ENCODE measurements at regions not wholly inside any gene's neighbourhood (a gene's known extent, or its start where the extent isn't known, plus 50 kb on each side); places are given as distances from the start of the nearest gene placed in this dataset.

- ChIA-PET CTCF (no interaction called here), POLR2A (no interaction called here)
- no peak for TF ChIP-seq CTCF (IDR thresholded peaks at IDR 0.05)
- Mint-ChIP-seq H3K27ac (no peak overlapping the region), H3K4me3 (no peak overlapping the region), H3K9me3 (no peaks in the 10 kb centered on the region), H3K27me3 (peaks cover 6% of the 10 kb centered on the region), H3K4me1 (peaks cover 8% of the 10 kb centered on the region), H3K36me3 (ENCODE audit: low read depth) (no peaks in the 10 kb centered on the region)
- intact Hi-C loops (cut with micrococcal nuclease): no loop called here
- ATAC-seq (ENCODE audit: low read depth) (no peak), DNase-seq (no peak)
Measured at GRCh38 chr1:229989591-229990248, 77.3 kb upstream of the GALNT2 start.

GRCh38 chr1:229990326-229990725 lies 76.7 kb upstream of the GALNT2 start:
- H3K36me3 Mint-ChIP-seq (ENCODE audit: low read depth): no peaks in the 10 kb centered on the region
- ATAC-seq (ENCODE audit: low read depth) (no peak), DNase-seq (no peak)
- CTCF ChIA-PET: no interaction called here
- POLR2A ChIA-PET: no interaction called here
- no peak for TF ChIP-seq CTCF (IDR thresholded peaks at IDR 0.05)
- no peak overlapping the region for H3K27ac Mint-ChIP-seq
- no peaks in the 10 kb centered on the region for H3K9me3 Mint-ChIP-seq
- intact Hi-C loops (cut with micrococcal nuclease): no loop called here
- no peak overlapping the region for H3K4me3 Mint-ChIP-seq
- peaks cover 8% of the 10 kb centered on the region for H3K4me1 Mint-ChIP-seq
- peaks cover 6% of the 10 kb centered on the region for H3K27me3 Mint-ChIP-seq

- no peak overlapping the region for H3K27ac Mint-ChIP-seq
- CTCF ChIA-PET: interaction anchor here (1.0 kb wide), 1 partner anchor 330 kb away, joined by 3 read pairs; no protein-coding TSS in a partner anchor
- ATAC-seq (ENCODE audit: low read depth): no peak
- intact Hi-C loops (cut with micrococcal nuclease): no loop called here
- no peak for TF ChIP-seq CTCF (IDR thresholded peaks at IDR 0.05)
- no peaks in the 10 kb centered on the region for H3K9me3 Mint-ChIP-seq
- H3K36me3 Mint-ChIP-seq (ENCODE audit: low read depth): no peaks in the 10 kb centered on the region
- peaks cover 8% of the 10 kb centered on the region for H3K4me1 Mint-ChIP-seq
- POLR2A ChIA-PET: no interaction called here
- peaks cover 6% of the 10 kb centered on the region for H3K27me3 Mint-ChIP-seq
- H3K4me3 Mint-ChIP-seq: no peak overlapping the region
- no peak for DNase-seq
Measured at GRCh38 chr1:229991104-229991513, 75.9 kb upstream of the GALNT2 start.

GRCh38 chr1:229991724-229992333 lies 75.2 kb upstream of the GALNT2 start:
- POLR2A ChIA-PET: no interaction called here
- H3K27me3 Mint-ChIP-seq: peaks cover 6% of the 10 kb centered on the region
- ATAC-seq (ENCODE audit: low read depth) (no peak), DNase-seq (no peak)
- no peak overlapping the region for H3K27ac Mint-ChIP-seq
- no peaks in the 10 kb centered on the region for H3K9me3 Mint-ChIP-seq
- CTCF ChIA-PET: interaction anchor here (1.0 kb wide), 1 partner anchor 331 kb away, joined by 3 read pairs; no protein-coding TSS in a partner anchor
- no peaks in the 10 kb centered on the region for H3K36me3 Mint-ChIP-seq (ENCODE audit: low read depth)
- peaks cover 8% of the 10 kb centered on the region for H3K4me1 Mint-ChIP-seq
- no peak for TF ChIP-seq CTCF (IDR thresholded peaks at IDR 0.05)
- no peak overlapping the region for H3K4me3 Mint-ChIP-seq
- intact Hi-C loops (cut with micrococcal nuclease): no loop called here

GRCh38 chr1:229993060-229993459 lies 74.0 kb upstream of the GALNT2 start:
- CTCF ChIA-PET: no interaction called here
- no peak for DNase-seq
- Mint-ChIP-seq H3K36me3 (ENCODE audit: low read depth) (no peaks in the 10 kb centered on the region), H3K27me3 (peaks cover 4% of the 10 kb centered on the region), H3K9me3 (no peaks in the 10 kb centered on the region), H3K4me3 (no peak overlapping the region), H3K4me1 (peaks cover 6% of the 10 kb centered on the region), H3K27ac (no peak overlapping the region)
- peak; percentile 73 for ATAC-seq (ENCODE audit: low read depth)
- TF ChIP-seq CTCF (IDR thresholded peaks at IDR 0.05): no peak
- intact Hi-C loops (cut with micrococcal nuclease): loop anchor here (1.0 kb wide), 1 partner anchor 73 kb away; no protein-coding TSS in a partner anchor
- POLR2A ChIA-PET: no interaction called here

Measured in activated B cell treated with CpG ODN at 0.5 μM for 24 hours (primary cell).